GM12878 (cell line): ENCODE measurements at regions not wholly inside any gene's neighbourhood (a gene's known extent, or its start where the extent isn't known, plus 50 kb on each side); places are given as distances from the start of the nearest gene placed in this dataset.

Experiments
- ATAC-seq: fragments of 200-7000 bp; cut with Tn5 transposase; 3 replicates; pipeline ENCODE4 v1.9.1; 2020; ENCODE audit warnings: mild to moderate bottlenecking, moderate library complexity
- BruUV-seq: library from RNA; stranded (reverse); fragments of 400-500 nt; replicated peaks from 2 replicates; lab custom pipeline; 2021; lab: Mats Ljungman, UMichigan
- CTCF ChIA-PET: fragments of 300-600 bp; sonication (Branson Sonifier 250); formaldehyde crosslinking; extraction: SDS; loops from one replicate; lab custom pipeline; 2021; ENCODE audit warnings: inconsistent platforms; lab: Yijun Ruan, JAX
- POLR2A ChIA-PET: fragments of 350-600 bp; formaldehyde crosslinking; extraction: SDS; loops from one replicate; lab custom pipeline; 2021; ENCODE audit warnings: inconsistent platforms; lab: Charles Lee
- RAD21 ChIA-PET: fragments of 300-600 bp; sonication (Branson Sonifier 250); formaldehyde crosslinking; loops from one replicate; lab custom pipeline; 2023; ENCODE audit warnings: antibody characterized with exemption; ENCODE audit not compliant: unreplicated experiment; lab: Charles Lee
- SMC1A ChIA-PET: fragments of 300-600 bp; sonication (Branson Sonifier 250); formaldehyde crosslinking; loops from one replicate; lab custom pipeline; 2023; ENCODE audit not compliant: unreplicated experiment, uncharacterized antibody; lab: Charles Lee
- DNase-seq: peaks from one replicate; pipeline ENCODE4 v3.0.0-alpha.2; 2011; ENCODE audit warnings: low read depth, low spot score
- FAIRE-seq: peaks from 3 replicates; lab custom pipeline; 2011; peaks lifted over from hg19 to GRCh38; lab: Jason Lieb, UNC
- H2AFZ ChIP-seq: 2 replicates; pipeline ENCODE4 v1.6.0; 2011; ENCODE audit warnings: low read depth, low read length, control low read depth; ENCODE audit not compliant: control insufficient read depth
- H3K27ac ChIP-seq: 2 replicates; pipeline ENCODE4 v1.5.1; 2011; ENCODE audit warnings: control low read depth; ENCODE audit not compliant: control insufficient read depth, insufficient read depth
- H3K27me3 ChIP-seq, 2 experiments: replicated peaks in 1 of 2; 2 replicates each; pipeline versions ENCODE4 v1.6.0 to v1.6.1; 2011; ENCODE audit warnings: low read length in 1 of 2; ENCODE audit not compliant: control insufficient read depth in 2 of 2, insufficient read depth in 2 of 2
- H3K36me3 ChIP-seq, 2 experiments: 2 replicates each; pipeline ENCODE4 v1.5.1; 2011; ENCODE audit warnings: low read length in 1 of 2; ENCODE audit not compliant: control insufficient read depth in 2 of 2, insufficient read depth in 2 of 2
- H3K4me1 ChIP-seq: 2 replicates; pipeline ENCODE4 v1.6.1; 2011; ENCODE audit warnings: mild to moderate bottlenecking, low read length, moderate library complexity, mixed read lengths; ENCODE audit not compliant: control insufficient read depth, insufficient read depth
- H3K4me2 ChIP-seq: 2 replicates; pipeline ENCODE4 v1.6.0; 2011; ENCODE audit warnings: control low read depth; ENCODE audit not compliant: control insufficient read depth, insufficient read depth
- H3K4me3 ChIP-seq: fragments of 200-600 bp; sonication (generic); 2 replicates; pipeline ENCODE4 v1.5.1; 2016
- H3K79me2 ChIP-seq: 2 replicates; pipeline ENCODE4 v1.6.0; 2011; ENCODE audit warnings: low read length; ENCODE audit not compliant: control insufficient read depth, insufficient read depth
- H3K9ac ChIP-seq: 2 replicates; pipeline ENCODE4 v1.8.0; 2011; ENCODE audit warnings: low read length, control low read depth, mixed read lengths; ENCODE audit not compliant: control insufficient read depth, insufficient read depth
- H3K9me3 ChIP-seq: replicated peaks from 3 replicates; pipeline ENCODE4 v1.5.1; 2011; ENCODE audit warnings: mild to moderate bottlenecking, low read length; ENCODE audit not compliant: control insufficient read depth, insufficient read depth
- H4K20me1 ChIP-seq: 2 replicates; pipeline ENCODE4 v1.6.0; 2011; ENCODE audit not compliant: control insufficient read depth, insufficient read depth
- BCLAF1 ChIP-seq: fragments of 450-650 bp; IDR thresholded peaks from 2 replicates; pipeline ENCODE4 v1.6.1; 2017; ENCODE audit warnings: antibody characterized with exemption, mild to moderate bottlenecking, moderate library complexity
- CHD2 ChIP-seq: IDR thresholded peaks from 2 replicates; pipeline ENCODE4 v1.6.1; 2011; ENCODE audit warnings: low read depth, low read length, improper control_type of control experiment, borderline replicate concordance
- ESRRA ChIP-seq: IDR thresholded peaks from 2 replicates; pipeline ENCODE4 v1.6.1; 2012; ENCODE audit warnings: mild to moderate bottlenecking, low read length, improper control_type of control experiment
- NKRF ChIP-seq: fragments of 450-650 bp; conservative IDR thresholded peaks from 2 replicates; pipeline ENCODE4 v1.6.1; 2017; ENCODE audit warnings: mild to moderate bottlenecking, moderate library complexity
- STAT3 ChIP-seq: IDR thresholded peaks from 2 replicates; pipeline ENCODE4 v1.6.1; 2011; ENCODE audit warnings: low read depth, low read length, improper control_type of control experiment
- TARDBP ChIP-seq: IDR thresholded peaks from 2 replicates; pipeline ENCODE4 v1.6.1; 2016; ENCODE audit warnings: borderline replicate concordance
- TCF7 ChIP-seq: IDR thresholded peaks from 2 replicates; pipeline ENCODE4 v1.6.1; 2014; ENCODE audit warnings: antibody characterized with exemption, borderline replicate concordance
- ZNF24 ChIP-seq: fragments of 450-650 bp; IDR thresholded peaks from 2 replicates; pipeline ENCODE4 v1.6.1; 2017; ENCODE audit warnings: antibody characterized with exemption, mild to moderate bottlenecking
- WGBS: methylation state at CpG from one replicate; pipeline ENCODE4 v1.1.6; 2016; ENCODE audit warnings: low lambda C conversion rate; ENCODE audit not compliant: insufficient replicate concordance, insufficient coverage; ENCODE audit errors: missing lambda C conversion rate; 5-methylcytosine and 5-hydroxymethylcytosine counted together
- in situ Hi-C: fragments of 300-500 bp; cut with MboI; formaldehyde crosslinking; loops from 9 replicates; pipeline ENCODE4 v1.14.3; 2018; ENCODE audit warnings: mixed read lengths
- intact Hi-C: fragments of 100-400 bp; cut with micrococcal nuclease; formaldehyde crosslinking; loops from one replicate; pipeline ENCODE4 v1.14.2; 2022; ENCODE audit not compliant: unreplicated experiment

GRCh38 chr1:224873434-224874369, 55.8 kb upstream of the DNAH14 start:
- 0% methylated on average over 3 of the region's 3 CpGs for WGBS
- Histone ChIP-seq H3K4me3 (no peak overlapping the region), H3K27me3 (no peaks in the 10 kb centered on the region; a peak in 1 of 4 replicates), H3K9ac (no peak overlapping the region), H3K4me2 (no peak overlapping the region), H3K9me3 (no peaks in the 10 kb centered on the region), H3K79me2 (no peaks in the 10 kb centered on the region), H2AFZ (no peak overlapping the region), H4K20me1 (no peaks in the 10 kb centered on the region), H3K4me1 (no peaks in the 10 kb centered on the region), H3K27ac (no peak overlapping the region), H3K36me3 (no peaks in the 10 kb centered on the region)
- in situ Hi-C loops, result no loop called here
- ChIA-PET CTCF (interaction anchor here (1.0 to 2.4 kb wide), 9 partner anchors 16 to 360 kb away, joined by 3 to 8 read pairs (median 6); no protein-coding TSS in a partner anchor), SMC1A (interaction anchor here (1.0 to 2.1 kb wide), 8 partner anchors 10 to 136 kb away, joined by 3 to 12 read pairs (median 6); no protein-coding TSS in a partner anchor)
- ATAC-seq (no peak), FAIRE-seq (no peak), DNase-seq (no peak)
- intact Hi-C loops, result no loop called here
- no TSS peak for BruUV-seq
- TF ChIP-seq BCLAF1 (no peak), TCF7 (no peak), ZNF24 (no peak), STAT3 (no peak), ESRRA (no peak), NKRF (no peak), CHD2 (no peak), TARDBP (no peak)
- TF ChIP-seq, all 136 proteins: peak for 0
- RAD21 ChIA-PET, result interaction anchor here (1.0 to 4.3 kb wide), 3 partner anchors 26 to 49 kb away, joined by 3 to 20 read pairs (median 3); no protein-coding TSS in a partner anchor
- POLR2A ChIA-PET, result no interaction called here
